ENCODE measurements at regions not wholly inside any gene's neighbourhood (a gene's known extent, or its start where the extent isn't known, plus 50 kb on each side); places are given as distances from the start of the nearest gene placed in this dataset.

- no peak for TF ChIP-seq PHF20 (IDR thresholded peaks at IDR 0.05; ENCODE audit: partially characterized antibody)
- no peak for TF ChIP-seq POU5F1 (IDR thresholded peaks at IDR 0.05; ENCODE audit: borderline replicate concordance, low read depth, low read length, partially characterized antibody)
- TF ChIP-seq NCOA6 (IDR thresholded peaks at IDR 0.05) = no peak
- TF ChIP-seq ELK3 (CRISPR knock-in tag; IDR thresholded peaks at IDR 0.05) = no peak
- no peak for TF ChIP-seq ZBED1 (IDR thresholded peaks at IDR 0.05)
- TF ChIP-seq HSF4 (CRISPR knock-in tag; IDR thresholded peaks at IDR 0.05; ENCODE audit: borderline replicate concordance) = no peak
- no peak for TF ChIP-seq ZKSCAN1 (IDR thresholded peaks at IDR 0.05; ENCODE audit: low read depth, low read length)
- TF ChIP-seq MIER1 (IDR thresholded peaks at IDR 0.05; ENCODE audit: low read depth) = no peak
- no peak for TF ChIP-seq RBFOX2 (IDR thresholded peaks at IDR 0.05; ENCODE audit: low read depth, low read length)
- no peak for TF ChIP-seq PRMT5 (CRISPR knock-in tag; IDR thresholded peaks at IDR 0.05)
- TF ChIP-seq MBD1 (CRISPR knock-in tag; IDR thresholded peaks at IDR 0.05) = no peak
- TF ChIP-seq ZNF184 (CRISPR knock-in tag; IDR thresholded peaks at IDR 0.05) = no peak
- Histone ChIP-seq H2AFZ (ENCODE audit: low read depth, low read length) (no peak overlapping the region), H3K79me2 (ENCODE audit: control insufficient read depth, insufficient read depth, low read length) (no peaks in the 10 kb centered on the region), H3K9ac (ENCODE audit: insufficient read depth in 1 of 2, low read depth in 2 of 2, low read length in 2 of 2) (no peak overlapping the region), H3K36me3 (ENCODE audit: control insufficient read depth, insufficient read depth, low read length) (no peaks in the 10 kb centered on the region), H3K4me2 (ENCODE audit: insufficient read depth, low read length) (no peak overlapping the region), H4K20me1 (replicated peaks; ENCODE audit: control insufficient read depth, insufficient read depth, low read length) (peaks cover 3% of the 10 kb centered on the region), H3K4me3 (no peak overlapping the region), H3K27me3 (ENCODE audit: control insufficient read depth in 2 of 2, insufficient read depth in 2 of 2, low read length in 2 of 2) (peaks cover 27 to 78% of the 10 kb centered on the region in 2 experiments; a peak in 3 of 5 replicates), H3K4me1 (replicated peaks in 1 of 2; ENCODE audit: control insufficient read depth in 2 of 2, insufficient read depth in 2 of 2, low read length in 2 of 2) (peaks cover 0 to 5% of the 10 kb centered on the region in 2 experiments; a peak in 2 of 5 replicates), H3K9me3 (replicated peaks; ENCODE audit: control insufficient read depth, insufficient read depth, low read depth, low read length) (no peaks in the 10 kb centered on the region), H3K27ac (ENCODE audit: extremely low read depth, low read depth, low read length) (no peak overlapping the region), H3K9me1 (ENCODE audit: control insufficient read depth, insufficient read depth, low read length) (no peaks in the 10 kb centered on the region)
- DNase-seq (ENCODE audit: extremely low read depth in 1 of 4, low spot score in 3 of 4) (no peak), FAIRE-seq (no peak), ATAC-seq (no peak)
- POLR2A ChIA-PET = no interaction called here
- CTCF ChIA-PET (ENCODE audit: low intra/inter-chr PET ratio) = no interaction called here
- no TSS peak for BruUV-seq (replicated peaks)
- intact Hi-C loops (cut with micrococcal nuclease) (no loop called here), in situ Hi-C loops (cut with MboI) (no loop called here)
- WGBS (ENCODE audit: insufficient coverage, low coverage, missing lambda C conversion rate) = 2% methylated on average over 16 of the region's 16 CpGs
Measured at GRCh38 chr2:120526047-120526562, 180.2 kb downstream of the INHBB start.
